Spleen (tissue), 7 donors: ENCODE measurements at regions not wholly inside any gene's neighbourhood (a gene's known extent, or its start where the extent isn't known, plus 50 kb on each side); places are given as distances from the start of the nearest gene placed in this dataset.

Source experiments
- POLR2A ChIP-seq, 3 donors: fragments of 450-650 bp; IDR thresholded peaks; one replicate each; pipeline ENCODE4 v1.5.1; 2017; ENCODE audit warnings: antibody characterized with exemption in 3 of 3, mild to moderate bottlenecking in 1 of 3
- TF ChIP-seq, protein P1 (sequence below), 11 experiments: fragments of 200-600 bp in 7 of 11; fragments of 450-650 bp in 4 of 11; sonication (generic) in 4 of 11; IDR thresholded peaks in 8 of 11; conservative IDR thresholded peaks in 3 of 11; 1 replicate in 7 of 11; 2 replicates in 4 of 11; pipeline versions ENCODE4 v1.4.0 to v1.8.0; 2016 to 2021; ENCODE audit warnings: antibody characterized with exemption in 11 of 11, inconsistent platforms in 4 of 11, mild to moderate bottlenecking in 1 of 11
- donor health status: DM: no; HTN: no; CAD: no; lungs with moderate emphysema.
- donor health status: DM: no; HTN: no; CAD: no.
- donor health status: DM: no; HTN: no; CAD: no.

- TF ChIP-seq POLR2A (IDR thresholded peaks at IDR 0.05): no peak
- TF ChIP-seq, protein P1, sequence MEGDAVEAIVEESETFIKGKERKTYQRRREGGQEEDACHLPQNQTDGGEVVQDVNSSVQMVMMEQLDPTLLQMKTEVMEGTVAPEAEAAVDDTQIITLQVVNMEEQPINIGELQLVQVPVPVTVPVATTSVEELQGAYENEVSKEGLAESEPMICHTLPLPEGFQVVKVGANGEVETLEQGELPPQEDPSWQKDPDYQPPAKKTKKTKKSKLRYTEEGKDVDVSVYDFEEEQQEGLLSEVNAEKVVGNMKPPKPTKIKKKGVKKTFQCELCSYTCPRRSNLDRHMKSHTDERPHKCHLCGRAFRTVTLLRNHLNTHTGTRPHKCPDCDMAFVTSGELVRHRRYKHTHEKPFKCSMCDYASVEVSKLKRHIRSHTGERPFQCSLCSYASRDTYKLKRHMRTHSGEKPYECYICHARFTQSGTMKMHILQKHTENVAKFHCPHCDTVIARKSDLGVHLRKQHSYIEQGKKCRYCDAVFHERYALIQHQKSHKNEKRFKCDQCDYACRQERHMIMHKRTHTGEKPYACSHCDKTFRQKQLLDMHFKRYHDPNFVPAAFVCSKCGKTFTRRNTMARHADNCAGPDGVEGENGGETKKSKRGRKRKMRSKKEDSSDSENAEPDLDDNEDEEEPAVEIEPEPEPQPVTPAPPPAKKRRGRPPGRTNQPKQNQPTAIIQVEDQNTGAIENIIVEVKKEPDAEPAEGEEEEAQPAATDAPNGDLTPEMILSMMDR (IDR thresholded peaks at IDR 0.05 in 8 of 11, conservative IDR thresholded peaks at IDR 0.05 in 3 of 11): no peak
These were observed 227.6 kb downstream of the ASXL3 start for GRCh38 chr18:33805592-33805991.
